ENCODE measurements at regions not wholly inside any gene's neighbourhood (a gene's known extent, or its start where the extent isn't known, plus 50 kb on each side); places are given as distances from the start of the nearest gene placed in this dataset.
"Not testable (repeated sequence)": the region's sequence is repeated elsewhere in the genome, so short reads cannot be mapped to it uniquely, and the experiment has no call there.

DNA sequence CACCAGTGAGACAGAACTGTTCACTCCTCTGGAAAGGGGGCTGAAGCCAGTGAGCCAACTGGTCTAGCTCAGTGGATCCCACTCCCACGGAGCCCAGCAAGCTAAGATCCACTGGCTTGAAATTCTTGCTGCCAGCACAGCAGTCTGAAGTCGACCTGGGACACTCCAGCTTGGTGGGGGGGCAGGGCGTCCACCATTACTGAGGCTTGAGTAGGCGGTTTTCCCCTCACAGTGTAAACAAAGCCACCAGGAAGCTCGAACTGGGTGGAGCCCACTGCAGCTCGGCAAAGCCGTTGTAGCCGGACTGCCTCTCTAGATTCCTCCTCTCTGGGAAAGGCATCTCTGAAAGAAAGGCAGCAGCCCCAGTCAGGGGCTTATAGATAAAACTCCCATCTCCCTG lies 52.3 kb upstream of the BBX start:
- DNase-seq = not testable (repeated sequence)
